ENCODE measurements at regions not wholly inside any gene's neighbourhood (a gene's known extent, or its start where the extent isn't known, plus 50 kb on each side); places are given as distances from the start of the nearest gene placed in this dataset.
"Not testable (repeated sequence)": the region's sequence is repeated elsewhere in the genome, so short reads cannot be mapped to it uniquely, and the experiment has no call there.

GRCh38 chr7:145919712-145920111, 196.9 kb upstream of the CNTNAP2 start:
- no peak for DNase-seq (ENCODE audit: low read depth in 2 of 2)

- DNase-seq (ENCODE audit: low read depth in 2 of 2), result no peak
Observed at GRCh38 chr7:145916776-145917175, 199.8 kb upstream of the CNTNAP2 start.

- DNase-seq (ENCODE audit: low read depth in 2 of 2), result no peak
Observed at GRCh38 chr7:145915679-145916078, 200.9 kb upstream of the CNTNAP2 start.

DNA sequence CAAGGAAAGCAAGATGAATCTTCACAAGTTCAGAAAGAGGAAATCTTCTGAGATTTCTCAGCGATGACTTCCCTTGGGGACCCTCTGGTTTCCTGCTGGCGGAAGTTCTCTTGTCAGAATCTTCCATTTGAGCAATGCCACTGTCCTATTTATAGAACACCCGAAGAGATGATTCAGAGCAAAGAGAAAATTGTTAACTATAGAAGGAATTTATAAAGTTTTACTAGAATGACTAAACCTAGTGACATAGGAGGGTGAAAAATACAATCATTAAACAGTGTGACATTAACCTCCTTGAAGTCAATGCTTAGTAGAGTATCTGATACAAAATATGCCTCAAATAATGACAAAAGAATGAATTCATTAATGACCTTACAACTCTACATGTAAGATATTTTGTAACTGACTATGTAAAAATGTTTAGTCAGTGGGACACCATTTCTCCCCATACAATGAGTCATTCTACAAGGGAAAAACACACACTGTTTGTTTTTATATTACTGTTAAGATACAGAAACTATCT, 206.5 kb upstream of the CNTNAP2 start:
- DNase-seq (ENCODE audit: low read depth in 2 of 2), result no peak

GRCh38 chr7:145903658-145904057, 212.9 kb upstream of the CNTNAP2 start:
- no peak for DNase-seq (ENCODE audit: low read depth in 2 of 2)

GRCh38 chr7:145902123-145902522, 214.5 kb upstream of the CNTNAP2 start:
- no peak for DNase-seq (ENCODE audit: low read depth in 2 of 2)

DNA sequence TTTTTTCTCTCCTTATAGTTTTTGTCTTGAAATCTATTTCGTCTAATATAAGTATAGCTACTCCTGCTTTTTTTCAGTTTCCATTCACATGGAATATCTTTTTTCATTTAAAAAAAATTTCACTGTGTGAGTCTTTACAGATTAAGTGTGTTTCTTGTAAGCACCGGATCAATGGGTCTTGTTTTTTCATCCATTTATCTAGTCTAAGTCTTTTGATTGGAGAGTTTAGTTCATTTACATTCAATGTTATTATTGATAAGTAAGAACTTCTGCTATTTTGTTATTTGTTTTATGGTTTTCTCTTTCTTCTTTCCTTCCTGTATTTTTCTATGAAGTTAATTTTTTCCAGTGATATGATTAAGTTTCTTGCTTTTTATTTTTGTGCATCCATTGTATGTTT, 216.7 kb upstream of the CNTNAP2 start:
- no peak for DNase-seq (ENCODE audit: low read depth in 2 of 2)

DNA sequence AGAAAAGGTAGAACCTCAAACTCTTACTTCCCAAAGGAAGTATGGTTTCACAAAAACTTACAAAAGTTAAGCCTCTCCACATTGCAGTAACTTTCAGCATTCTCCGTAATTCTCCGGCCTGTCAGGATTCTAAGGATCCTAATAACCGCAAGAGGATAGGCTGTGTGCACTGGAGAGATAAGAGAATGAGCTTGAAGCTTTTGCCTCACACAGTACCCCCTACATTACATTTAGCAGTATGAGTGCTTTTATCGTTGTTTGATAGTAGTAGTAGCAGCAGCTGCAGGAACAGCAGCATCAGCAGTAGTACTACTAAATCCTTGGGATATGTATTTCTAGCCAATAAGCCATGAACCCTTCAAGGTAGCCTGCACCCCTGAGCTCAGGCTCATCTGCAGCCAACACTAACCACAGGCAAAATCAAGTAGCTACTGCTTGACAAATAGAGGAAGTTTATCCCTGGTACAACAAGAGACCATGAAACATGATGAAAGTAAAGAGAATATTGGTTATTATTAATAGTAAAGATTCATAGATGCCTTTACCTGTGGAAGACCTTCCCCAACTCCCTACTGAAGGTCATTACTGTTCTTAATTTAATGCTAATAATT, 222.6 kb upstream of the CNTNAP2 start:
- DNase-seq (ENCODE audit: low read depth in 2 of 2), result no peak

DNA sequence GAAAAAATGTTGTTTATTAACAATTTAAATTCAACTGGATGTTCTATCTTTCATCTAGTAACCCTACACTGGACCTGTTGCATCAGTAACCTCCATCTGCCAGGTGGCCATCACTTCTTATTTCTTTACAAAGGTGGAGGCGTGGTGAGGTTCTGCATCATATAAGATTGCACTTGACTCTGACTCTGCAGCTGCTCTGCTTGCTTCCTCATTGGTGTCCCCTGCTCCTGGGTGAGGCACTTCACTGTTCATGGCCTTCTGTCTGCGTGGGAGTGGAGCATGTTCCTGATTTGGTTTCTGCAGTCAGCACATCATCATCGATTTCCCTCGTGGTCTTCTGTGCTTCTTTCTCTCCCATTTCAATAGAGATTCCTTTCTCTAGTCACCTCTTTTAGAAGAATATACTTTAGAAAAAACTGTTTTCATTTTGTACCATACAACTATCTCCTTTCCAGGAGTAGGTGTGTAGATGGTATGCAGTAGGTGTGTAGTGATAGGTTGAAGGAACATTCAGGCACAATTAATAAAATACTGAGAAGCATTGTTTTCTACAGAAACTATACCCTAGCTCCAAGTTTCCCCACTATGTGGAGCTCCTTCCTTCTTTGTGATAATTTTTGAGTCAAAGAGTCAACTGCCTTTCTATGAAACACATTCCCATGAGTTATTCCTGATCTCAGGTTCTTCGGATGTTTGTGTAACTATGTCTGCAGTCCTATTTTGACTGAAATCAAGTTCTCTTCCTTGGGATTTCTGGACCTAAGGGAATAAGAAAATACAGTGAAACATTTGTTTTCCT, 231.7 kb upstream of the CNTNAP2 start:
- no peak for DNase-seq (ENCODE audit: low read depth in 2 of 2)

DNA sequence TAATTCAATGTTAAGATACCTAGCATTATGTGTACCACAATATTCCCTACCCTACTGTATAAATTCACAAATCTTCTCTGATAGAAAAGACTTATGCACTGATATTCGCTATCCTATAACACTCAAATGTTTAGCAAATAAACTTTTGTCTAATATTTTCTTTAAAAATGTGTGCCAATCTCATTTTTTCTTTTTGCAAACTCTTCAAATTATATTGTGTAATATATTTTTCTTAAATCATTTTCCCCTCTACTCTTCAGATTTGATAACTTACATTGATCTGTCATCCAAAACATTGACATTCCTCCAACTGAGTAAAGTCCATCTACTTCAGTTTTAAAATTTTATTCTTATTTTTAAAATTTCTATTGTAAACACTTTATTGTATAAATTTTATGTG, 240.2 kb upstream of the CNTNAP2 start:
- no peak for DNase-seq (ENCODE audit: low read depth in 2 of 2)

GRCh38 chr7:145875267-145875666, 241.3 kb upstream of the CNTNAP2 start:
- DNase-seq (ENCODE audit: low read depth in 2 of 2), result no peak

DNA sequence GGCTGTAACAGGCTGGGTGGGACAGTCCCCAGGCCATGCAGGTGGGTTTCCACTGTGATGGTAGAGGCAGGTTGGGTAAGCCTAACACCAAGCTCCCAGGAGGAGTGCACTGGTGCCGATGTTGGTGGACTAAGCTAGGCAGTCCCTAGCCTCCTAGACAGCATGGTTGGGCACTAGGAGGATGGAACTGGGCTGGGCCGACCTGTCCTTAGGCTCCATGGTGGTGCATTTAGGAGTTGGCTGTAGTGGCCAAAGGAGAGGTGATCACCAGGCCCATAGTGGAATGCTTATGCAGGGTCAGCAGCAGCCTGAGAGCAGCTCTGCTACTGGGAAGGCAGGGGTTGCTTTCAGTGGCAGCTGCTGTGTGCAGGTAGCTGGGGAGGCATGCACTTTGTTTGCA, 247.7 kb upstream of the CNTNAP2 start:
- DNase-seq (ENCODE audit: low read depth in 2 of 2), result no peak

GRCh38 chr7:145862212-145862611, 254.4 kb upstream of the CNTNAP2 start:
- DNase-seq (ENCODE audit: low read depth in 2 of 2), result no peak

DNA sequence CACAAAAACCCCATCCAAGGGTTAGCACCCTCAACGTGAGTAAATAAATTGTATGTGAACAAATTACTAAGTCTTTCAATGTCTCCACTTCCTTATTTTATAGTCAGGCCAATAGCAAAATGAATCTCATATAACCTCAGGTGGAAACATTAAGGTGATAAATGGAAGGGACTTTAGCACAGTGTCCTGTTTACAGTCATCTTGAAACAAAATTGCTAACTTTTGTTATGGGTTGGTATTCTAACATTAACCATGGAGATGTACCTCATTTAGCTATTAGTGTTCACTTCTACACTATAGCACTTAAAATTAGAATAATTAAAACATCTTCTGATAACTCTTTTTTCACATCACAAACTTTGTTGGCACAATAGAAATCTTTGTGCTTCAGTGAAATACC, 255.8 kb upstream of the CNTNAP2 start:
- no peak for DNase-seq (ENCODE audit: low read depth in 2 of 2)

DNA sequence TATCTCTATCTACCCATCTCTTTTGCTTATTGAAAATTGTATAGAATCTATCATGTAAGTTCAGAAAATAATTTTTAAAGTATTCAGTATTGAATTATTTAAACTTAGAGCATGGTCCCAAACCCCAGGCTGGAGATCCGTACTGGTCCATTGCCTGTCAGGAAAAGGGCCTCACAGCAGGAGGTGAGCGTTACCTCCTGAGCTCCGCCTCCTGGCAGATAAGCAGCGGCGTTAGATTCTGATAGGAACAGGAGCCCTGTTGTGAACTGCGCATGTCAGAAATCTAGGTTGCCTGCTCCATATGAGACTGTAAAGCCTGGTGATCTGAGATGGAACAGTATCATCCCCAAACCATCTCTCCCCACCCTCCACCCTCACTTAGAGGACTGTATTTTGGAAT, 266.0 kb upstream of the CNTNAP2 start:
- DNase-seq (ENCODE audit: low read depth in 2 of 2), result no peak

DNA sequence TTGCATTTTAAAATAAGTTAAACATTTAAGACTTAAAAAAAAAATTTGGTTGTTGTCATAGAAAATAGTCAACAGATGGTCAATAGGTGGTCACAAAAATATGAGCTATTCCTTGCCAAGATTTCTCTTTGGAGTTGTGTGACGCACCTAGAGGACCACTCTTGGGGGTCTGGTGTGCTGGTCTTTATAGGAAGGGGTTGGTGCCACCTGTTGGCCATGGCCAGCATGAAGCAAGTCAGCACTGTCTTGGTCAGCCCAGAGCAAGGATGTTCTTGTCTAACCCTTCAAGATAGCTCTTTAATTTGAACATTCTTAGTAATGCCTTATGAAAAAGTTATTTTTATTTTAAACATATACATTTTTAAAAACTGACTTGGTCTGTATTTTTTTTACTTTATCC, 267.9 kb upstream of the CNTNAP2 start:
- no peak for DNase-seq (ENCODE audit: low read depth in 2 of 2)

DNA sequence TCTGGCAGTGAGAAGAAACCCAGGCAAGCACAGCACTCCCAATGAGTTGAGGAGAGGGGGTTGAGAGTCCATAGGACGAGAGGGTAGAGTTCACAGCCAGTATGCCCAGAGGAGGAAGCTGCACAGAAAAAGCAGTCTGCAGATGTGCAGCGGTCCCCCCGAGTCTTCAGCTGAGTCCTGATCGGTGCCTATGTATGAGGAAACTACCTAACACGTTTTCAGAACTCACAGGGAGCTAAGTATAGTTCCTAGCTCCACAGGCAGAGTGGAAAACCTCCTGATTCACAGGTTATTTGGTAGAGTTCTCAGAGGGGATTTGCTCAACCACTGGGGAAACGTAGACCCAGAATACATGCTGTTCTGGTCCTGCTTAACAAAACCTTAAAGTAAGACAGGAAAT, 271.3 kb upstream of the CNTNAP2 start:
- no peak for DNase-seq (ENCODE audit: low read depth in 2 of 2)

GRCh38 chr7:145839814-145840213, 276.8 kb upstream of the CNTNAP2 start:
- DNase-seq (ENCODE audit: low read depth in 2 of 2), result no peak

- no peak for DNase-seq (ENCODE audit: low read depth in 2 of 2)
Observed at GRCh38 chr7:145831616-145832206, 284.9 kb upstream of the CNTNAP2 start.

GRCh38 chr7:145817687-145818086, 298.9 kb upstream of the CNTNAP2 start:
- DNase-seq (ENCODE audit: low read depth in 2 of 2), result no peak

DNA sequence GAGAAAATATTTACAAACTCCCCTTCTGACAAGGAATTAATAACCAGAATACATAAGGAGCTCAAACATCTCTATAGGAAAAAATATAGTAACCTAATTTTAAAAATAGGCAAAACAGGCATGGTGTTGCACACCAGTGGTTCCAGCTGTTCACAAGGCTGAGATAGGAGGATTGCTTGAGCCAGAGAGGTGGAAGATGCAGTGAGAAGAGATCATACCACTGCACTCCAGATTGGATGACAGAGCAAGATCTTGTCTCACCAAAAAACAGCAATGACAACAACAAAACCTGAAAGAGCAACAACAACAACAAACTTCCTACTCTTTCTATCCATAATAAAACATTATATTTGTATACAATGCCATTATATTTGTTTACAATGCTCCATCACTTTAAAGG, 304.4 kb upstream of the CNTNAP2 start:
- DNase-seq (ENCODE audit: low read depth in 2 of 2), result no peak

DNA sequence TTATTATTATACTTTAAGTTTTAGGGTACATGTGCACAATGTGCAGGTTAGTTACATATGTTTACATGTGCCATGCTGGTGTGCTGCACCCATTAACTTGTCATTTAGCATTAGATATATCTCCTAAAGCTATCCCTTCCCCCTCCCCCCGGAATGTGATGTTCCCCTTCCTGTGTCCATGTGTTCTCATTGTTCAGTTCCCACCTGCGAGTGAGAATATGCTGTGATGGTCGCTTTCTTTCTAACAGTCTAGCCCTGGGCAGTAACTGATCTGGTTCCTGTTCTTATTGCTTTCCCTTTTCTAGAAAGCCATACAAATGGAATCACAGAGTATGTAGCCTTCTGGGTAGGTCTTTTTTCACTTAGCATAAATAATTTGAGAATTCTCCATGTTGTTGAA, 311.1 kb upstream of the CNTNAP2 start:
- not testable (repeated sequence) for DNase-seq (ENCODE audit: low read depth in 2 of 2)

DNA sequence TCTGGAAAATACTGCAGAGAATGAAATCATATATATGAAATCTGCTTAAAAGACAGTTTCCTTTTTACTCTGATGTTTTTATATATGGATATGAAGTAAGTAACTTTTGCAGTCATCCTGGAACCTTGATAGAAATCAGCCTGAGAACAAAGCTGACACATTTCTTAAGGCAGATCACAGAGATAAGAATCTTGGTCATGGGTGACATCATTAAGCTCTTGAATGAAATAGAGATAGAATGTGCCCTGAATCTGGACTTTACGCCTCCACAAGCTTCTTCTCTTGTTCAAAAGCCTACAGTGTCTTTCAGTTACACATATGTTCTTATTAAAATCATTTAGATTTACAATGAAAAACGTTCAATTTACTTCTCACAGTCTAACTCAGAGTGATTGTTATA, 319.1 kb upstream of the CNTNAP2 start:
- DNase-seq (ENCODE audit: low read depth in 2 of 2), result no peak
